ENCODE measurements at regions not wholly inside any gene's neighbourhood (a gene's known extent, or its start where the extent isn't known, plus 50 kb on each side); places are given as distances from the start of the nearest gene placed in this dataset.
"Not testable (repeated sequence)": the region's sequence is repeated elsewhere in the genome, so short reads cannot be mapped to it uniquely, and the experiment has no call there.

DNA sequence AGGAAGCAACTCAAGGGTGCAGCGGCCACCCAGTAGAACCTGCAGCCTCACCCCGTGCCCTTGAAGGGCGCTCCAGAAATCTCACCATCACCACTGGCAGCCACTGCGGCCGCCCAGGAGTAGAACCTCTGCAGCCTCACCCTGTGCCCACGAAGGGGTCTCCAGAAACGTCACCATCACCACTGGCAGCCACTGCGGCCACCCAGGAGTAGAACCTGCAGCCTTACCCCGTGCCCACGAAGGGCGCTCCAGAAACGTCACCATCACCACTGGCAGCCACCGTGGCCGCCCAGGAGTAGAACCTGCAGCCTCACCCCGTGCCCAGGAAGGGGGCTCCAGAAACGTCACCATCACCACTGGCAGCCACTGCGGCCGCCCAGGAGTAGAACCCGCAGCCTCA lies 336.0 kb downstream of the TEX29 start:
- no peak for DNase-seq

DNA sequence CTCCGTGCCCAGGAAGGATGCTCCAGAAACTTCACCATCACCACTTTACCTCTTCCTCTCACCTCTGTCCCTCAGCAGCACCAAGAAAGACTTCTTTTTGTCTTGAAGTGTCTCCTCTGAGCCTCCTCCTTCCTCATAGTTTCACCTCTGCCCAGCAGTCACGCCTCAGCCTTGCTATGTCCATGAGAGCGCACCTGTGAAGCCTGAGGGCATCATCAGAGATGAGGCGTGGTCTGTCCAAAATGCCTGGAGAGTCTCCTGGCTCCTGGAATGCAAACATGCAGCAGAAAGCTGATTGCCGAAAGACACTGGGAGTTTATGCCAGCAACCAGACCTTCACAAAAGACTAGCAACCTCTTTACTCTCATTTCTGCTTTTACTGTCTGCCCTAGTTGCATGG lies 336.6 kb downstream of the TEX29 start:
- DNase-seq = no peak

DNA sequence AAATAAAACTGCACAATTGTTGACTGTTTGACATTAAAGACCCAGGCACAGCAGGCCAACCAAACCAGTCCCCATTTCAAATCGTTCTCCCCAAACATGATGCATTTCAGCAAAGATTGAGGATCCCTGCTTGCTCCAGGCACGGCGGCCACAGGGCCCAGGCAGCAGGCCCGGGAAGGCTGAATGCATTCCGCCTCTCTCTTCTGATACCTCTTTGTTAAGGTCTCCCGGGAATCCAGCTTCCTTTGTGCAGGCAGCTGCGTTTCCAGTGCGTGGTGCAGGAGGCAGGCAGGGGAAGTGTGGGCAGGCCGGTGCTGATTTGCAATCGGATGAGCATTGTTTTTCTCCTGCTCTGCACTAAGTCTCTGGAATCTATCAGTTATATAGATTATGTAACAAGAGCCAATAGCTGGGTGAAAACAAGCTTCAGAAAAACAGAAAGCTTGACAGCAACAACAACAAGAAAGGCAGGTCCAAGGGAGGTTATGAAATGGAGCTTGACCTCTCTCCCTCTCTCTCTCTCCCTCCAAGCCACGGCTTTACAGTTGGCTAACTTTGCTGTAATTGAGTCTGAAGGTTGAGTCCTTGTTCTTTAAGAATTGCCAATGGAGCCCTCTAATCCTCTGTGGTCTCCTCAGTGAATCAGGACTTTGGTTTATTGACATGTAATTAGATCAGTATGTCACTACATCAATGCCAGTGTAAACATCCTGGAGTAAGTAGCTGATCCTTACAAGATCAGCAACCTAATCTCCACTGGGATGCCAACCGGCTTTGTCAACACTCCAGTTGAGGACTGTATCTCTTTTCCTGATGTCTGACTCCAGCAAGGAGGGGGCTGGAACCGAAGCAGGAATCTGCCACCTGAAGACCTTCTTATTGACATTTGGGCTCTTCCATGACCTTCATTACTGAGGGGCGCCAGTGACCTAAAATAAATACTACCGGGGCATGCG lies 338.0 kb downstream of the TEX29 start:
- DNase-seq = no peak

DNA sequence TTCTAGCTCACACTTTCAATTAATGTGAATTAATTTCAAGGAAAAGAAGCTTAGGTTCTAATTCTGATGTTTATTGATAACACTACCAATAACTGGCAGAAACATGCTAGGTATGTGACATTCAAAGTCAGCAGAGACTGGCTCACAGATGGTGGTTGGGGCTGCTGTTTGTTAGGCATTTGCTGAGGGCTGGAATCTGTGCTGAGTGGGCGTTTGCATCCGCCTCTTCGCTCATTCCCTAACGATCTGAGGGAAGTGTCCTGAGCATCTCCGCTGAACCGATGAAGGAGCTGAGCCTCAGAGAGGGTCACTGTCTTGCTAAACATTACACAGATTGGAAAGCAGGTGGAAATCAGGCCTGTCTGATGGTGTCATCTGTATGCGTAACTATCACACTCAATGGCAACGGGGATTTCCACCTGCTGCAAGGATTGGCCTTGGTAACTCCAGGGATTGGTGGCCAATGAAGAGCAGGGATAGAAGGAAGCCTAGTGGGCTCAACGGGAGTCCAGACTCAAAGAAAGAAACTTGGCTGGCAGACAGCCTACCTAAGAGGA lies 338.9 kb downstream of the TEX29 start:
- no peak for DNase-seq

DNA sequence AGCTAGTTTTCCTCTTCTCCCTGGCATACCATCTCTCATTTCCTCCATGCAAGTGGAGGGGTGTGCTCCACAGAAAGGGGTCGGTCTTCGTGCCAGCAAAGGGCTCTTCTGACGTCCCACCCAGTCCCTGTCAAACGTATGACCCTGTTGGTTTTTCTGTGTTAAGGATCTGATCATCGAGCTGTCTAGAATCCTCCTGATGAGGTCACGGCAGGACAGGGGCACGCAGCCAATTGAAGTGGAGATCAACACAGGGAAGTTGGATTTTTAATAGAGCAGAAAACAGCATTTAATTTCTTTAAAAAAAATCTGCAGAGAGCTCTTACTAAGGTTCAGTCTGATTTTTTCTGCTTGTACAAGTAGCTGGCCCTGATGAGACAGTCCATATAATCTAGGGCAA lies 339.4 kb downstream of the TEX29 start:
- DNase-seq = no peak

DNA sequence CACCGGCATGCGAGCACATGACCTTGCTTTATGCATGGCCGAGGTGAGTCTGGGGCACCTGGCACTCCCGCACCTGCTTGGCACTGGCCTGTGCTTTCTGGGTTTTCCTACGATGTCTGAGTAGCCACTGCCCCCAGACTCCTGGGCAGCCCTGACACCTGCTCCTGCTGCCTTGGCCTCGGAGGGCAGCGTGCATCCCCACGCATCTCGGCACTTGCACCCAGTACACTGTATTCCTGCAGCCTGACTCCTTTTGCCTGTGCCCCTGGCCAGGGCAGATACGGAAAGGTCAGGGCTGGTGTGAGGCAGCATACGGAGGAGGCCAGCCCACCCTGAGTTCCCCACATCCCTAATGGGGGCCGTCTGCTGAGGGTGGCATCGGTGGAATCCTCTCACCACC lies 340.6 kb downstream of the TEX29 start:
- DNase-seq = no peak

DNA sequence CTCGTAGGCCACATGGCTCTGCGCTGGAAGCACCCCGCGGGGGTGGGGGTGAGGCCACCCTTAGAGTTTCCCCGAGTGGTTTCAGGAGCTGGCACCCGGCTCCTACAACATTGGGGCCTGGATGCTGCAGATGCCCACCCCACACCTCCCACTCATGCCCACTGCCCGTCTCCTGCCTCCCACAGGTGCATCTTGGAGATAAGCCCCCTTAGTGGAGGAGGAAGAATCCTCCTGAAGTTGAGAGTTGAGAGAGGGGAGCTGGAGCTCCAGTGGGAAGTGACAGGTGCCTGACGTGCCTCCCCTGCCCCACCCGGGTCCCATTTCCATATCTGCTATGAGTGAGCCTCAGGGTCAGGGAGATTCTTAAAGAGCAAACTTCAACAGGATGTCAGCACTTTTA lies 341.3 kb downstream of the TEX29 start:
- DNase-seq = no peak

DNA sequence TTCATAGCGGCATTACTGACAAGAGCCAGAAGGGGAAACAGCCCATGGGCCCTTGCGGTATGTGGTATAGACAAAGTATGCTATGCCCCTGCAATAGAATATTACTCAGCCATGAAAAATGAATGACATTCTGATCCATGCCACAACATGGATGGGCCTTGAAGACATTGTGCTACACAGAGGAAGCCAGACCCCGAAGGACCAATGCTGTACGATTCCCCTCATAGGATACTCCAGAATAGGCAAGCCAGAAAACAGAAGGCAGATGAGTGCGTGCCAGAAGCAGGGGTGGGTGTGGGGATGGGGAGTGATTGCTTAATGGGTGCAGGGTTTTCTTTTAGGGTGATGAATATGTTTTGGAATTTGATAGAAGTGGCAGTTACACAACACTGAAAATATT lies 342.0 kb downstream of the TEX29 start:
- no peak for DNase-seq

DNA sequence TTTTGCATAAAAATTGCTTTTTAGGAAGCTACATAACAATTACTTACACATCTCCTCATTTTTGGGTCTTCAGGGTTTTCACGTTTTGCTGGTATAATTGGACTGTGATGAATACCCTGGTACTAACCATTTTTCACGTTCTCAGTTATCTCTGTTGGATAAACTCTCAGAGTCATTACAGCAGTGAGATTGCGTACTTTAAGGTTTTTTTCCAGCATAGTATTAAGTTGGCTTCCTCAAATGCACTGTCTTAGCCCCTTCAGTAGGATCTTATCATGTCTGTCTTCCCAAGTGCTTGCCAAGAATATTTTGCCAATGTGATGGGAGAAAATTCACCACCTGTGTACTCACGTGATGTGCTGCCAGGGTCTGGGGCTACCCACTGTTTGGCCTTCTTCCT lies 342.5 kb downstream of the TEX29 start:
- DNase-seq = no peak

DNA sequence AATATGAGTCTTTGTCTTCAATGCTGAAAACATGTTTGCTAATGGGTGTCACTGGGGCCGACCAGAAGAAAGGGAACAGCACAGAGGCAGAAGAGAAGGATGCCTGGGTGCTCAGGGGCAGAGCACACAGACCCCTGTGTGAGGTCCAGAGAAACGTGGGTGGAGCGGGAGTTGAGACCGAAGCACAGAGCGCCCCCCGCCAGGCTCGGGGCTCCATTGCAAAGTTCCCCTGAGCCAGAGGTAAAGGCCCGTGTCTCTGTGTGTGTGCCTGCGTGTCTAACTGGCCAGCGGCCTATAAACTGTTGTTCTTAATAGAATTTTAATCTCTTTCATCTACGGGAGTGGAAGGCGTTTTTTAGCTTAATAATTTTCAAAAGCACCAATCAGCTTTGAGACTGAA lies 343.1 kb downstream of the TEX29 start:
- DNase-seq = no peak

DNA sequence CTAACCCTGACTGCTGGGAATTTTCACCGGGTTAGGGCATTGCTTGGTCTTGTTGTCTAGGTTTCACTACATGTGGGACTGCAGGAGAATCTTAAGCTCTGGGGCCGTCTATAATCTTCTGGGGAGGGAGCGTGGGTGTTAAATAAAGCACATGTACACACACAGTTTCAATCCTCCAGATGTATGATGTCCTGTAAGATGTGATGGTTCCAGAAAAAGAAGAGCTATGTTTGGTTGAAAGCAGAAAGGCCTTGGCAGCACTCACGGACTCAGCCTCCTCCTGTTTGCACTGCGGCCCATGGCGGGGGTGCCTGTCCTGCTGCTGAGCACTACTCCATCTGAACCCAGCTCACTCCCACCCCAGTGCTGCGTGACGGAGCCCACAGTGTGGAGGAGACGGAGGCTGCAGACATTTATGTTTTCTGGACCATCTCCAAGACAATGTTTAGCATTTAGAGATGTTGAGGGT lies 343.5 kb downstream of the TEX29 start:
- DNase-seq = no peak

DNA sequence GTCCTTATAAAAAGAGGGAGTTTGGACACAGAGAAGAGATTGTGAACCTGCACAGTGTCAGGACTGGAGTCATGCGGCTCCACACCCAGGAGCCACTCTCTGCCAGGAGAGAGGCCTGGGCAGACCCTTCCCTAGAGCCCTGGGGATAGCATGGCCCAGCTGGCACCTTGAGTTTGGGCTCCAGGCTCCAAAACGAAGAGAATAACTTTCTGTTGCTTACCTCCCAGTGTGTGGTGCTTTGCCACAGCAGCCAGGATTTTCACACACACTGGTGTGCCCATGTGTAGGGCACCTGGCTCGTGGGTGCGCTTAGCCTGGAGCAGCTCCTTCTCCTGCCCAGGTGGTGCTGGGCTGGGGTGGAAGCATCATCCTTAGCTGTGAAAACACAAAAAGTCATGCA lies 344.3 kb downstream of the TEX29 start:
- DNase-seq = no peak

DNA sequence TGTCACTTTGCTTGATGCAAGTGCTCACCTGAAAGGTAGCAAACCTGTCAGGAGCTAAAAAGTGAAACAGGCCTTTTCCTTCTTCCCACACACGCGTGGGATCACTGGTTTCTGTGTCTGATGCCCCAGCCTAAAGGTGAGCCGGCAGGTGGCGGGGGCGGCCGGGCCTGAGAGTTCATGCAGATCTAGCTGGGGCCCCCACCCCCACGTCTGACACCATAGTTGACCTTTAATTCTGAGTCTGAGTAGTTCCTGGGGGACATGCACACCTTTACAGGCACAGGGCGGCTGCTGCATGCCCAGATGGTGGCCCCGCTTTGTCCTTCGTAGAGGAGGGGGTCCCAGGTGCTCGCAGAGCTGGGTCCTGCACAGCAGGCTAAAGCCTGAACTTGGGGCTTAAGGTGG lies 345.3 kb downstream of the TEX29 start:
- DNase-seq = no peak

DNA sequence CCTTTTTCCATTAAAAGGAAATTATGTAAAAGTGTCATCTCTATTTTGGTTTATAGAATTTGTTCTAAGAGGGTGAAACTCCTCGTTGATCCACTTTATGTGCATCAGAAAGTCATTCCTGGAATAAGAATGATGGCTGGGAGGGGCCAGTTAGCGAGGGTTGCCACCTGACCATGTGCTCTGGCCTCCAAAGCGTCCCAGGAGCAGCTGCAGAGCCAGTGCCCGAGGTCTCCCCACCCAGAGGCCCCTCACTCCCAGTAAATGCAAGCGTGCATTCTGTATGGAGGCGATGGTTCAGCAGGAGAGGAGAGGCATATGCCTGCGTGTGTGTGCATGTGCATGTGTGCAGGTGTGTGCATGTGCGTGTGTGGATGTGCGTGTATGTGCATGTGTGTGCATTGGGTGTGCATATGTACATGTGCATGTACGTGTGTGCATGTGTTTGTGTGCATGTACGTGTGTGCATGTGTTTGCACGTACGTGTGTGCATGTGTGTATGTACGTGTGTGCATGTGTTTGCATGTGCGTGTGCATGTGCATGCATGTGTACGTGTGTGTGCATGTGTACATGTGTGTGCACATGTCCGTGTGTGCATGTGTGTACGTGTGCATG lies 345.8 kb downstream of the TEX29 start:
- DNase-seq = no peak

DNA sequence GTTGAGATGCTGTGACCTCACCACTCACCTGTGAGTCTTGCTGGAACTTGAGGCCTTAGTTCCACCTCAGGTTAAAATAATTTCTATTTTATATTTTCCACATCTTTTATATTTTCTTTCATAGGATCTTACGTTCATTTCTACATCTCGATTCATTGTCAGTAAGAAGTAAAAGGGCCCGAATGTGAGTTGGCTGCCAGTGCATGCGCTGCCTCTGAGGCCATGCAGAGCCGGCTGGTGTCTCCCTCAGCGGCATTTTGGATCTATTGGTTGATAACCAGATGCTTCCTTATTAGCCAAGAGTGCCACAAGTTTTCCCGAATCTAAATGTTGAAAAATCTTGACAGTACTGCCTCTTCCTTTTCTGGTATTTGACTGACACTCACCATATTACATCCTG lies 347.3 kb downstream of the TEX29 start:
- no peak for DNase-seq

DNA sequence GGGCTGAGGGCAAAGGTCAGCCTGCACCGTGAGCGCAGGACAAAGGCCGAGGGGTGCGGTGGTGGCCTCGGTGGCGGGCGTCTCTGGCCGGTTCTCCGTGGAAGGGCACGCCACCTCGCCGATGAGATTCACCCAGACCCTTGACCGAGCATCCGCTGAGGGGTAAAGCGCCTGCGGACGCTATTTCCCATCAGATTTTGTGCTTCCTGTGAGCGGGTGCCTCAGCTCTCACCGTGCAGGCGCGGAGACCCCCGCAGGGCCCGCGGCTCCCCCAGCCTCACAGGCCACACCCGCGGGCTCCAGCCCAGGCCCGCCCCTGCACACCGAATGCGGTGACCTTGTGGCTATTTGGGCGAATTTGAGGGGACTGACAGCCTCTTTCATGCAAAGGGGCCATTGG lies 348.0 kb downstream of the TEX29 start:
- DNase-seq = no peak

DNA sequence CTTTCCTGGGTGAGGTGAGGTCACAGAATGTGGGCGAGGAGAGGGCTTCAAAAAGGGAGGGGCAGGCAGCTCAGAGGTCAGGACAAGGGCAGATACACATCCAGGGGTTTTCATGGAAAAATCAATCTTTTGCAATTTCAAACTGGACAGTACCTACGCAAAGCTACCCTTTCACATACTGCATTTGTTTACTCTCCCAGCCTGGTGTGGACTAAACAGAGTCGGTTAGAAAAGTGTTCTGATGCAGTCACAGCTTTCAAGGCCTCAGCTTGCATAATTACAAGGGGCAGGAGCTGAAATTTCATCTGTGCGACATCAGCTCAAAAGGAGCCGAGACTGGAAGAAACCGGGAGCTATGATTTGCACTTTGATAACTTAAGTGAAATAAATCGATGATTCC lies 351.8 kb downstream of the TEX29 start:
- DNase-seq = not testable (repeated sequence)

DNA sequence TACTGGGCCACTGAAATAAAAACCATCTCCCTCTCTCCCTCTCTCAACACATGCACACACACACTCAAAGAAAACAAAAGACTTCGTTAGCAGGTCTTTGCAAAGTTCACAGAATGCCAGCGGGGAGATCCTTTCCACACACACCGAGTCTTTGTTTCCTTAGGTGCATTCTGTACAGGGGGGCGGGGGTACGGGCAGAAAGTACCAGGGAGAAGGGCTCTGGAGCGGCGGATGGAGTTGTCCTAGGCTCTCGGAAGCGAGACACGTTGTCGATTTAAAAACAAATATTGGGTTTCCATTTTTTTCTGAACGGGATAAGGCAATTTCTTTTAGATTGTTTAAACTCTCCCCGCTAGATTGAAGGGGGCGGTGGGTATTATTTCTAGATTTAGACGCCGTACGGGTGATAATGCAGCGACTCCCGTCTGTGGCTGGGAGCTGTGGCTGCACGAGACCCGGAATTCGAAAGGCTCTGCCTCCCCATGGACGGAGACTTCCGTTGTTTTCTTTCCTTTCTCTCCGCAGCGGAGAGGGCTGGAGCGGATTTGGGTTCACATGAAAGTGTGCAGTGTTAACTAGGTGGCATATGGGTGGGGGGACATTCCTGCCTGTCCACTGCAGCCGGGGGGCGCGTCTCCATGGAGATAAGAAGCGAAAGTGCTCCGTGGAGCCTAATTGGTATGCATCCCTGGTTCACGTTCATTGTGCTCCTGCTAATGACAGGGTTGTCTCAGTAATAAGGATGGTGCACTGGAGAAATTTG lies 357.9 kb downstream of the TEX29 start:
- DNase-seq = not testable (repeated sequence)

DNA sequence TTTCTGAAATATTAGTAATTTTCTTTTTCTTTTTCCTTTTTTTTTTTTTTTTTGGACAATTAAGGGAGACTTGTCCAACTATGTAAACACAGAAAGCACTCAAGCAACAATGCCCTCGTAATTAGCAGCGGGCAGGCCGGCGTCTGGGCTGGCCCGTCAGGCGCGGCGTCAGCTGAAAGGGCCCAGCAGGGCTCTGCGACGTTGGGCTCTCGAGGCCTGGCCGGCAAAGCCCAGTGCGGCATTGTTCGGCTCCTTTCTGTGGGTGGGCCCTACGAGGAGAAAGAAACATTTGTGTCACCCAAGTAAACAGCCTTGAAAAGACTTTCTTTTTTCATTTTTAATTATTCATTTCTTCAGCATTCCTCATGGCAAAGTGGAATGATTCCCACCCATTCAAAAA lies 359.2 kb downstream of the TEX29 start:
- DNase-seq = not testable (repeated sequence)

DNA sequence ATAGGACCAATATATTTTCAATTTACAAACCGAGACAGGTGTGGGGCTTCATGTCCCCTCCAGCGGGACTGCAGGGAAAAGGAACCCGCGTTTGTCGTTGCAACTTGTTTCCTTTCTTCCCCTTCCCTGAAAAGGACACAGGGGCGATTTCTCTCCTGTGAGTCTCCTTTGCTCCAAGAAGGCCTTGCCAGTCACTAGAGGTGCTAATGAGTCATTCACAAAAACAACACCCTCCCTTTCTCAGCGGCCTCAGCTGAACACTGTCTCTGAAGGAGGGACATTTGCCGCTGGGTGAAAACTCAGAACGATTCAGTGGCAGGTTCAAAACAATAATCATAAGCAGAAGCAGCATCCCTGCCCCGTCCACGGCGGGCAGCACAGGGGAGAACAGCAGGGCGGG lies 359.7 kb downstream of the TEX29 start:
- DNase-seq = not testable (repeated sequence)

DNA sequence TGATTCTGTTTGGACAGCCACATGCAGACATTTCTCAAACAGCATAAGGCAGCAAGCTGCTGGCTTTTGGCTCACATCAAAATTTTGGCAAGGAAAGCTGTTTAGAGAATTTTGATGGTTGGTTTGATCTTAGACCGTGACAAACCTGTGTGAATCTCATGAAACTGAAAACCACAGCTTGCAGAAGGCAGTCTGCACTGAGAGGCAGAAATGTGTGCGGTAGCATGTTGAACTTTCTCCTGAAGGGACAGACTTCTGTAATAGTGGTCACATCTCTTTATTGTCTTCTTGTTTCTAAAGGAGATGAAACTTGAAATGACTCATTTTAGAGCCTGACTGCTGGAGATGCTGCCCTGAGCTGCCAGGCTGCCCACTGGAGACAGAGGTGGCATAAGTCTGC lies 371.6 kb downstream of the TEX29 start:
- DNase-seq = not testable (repeated sequence)

DNA sequence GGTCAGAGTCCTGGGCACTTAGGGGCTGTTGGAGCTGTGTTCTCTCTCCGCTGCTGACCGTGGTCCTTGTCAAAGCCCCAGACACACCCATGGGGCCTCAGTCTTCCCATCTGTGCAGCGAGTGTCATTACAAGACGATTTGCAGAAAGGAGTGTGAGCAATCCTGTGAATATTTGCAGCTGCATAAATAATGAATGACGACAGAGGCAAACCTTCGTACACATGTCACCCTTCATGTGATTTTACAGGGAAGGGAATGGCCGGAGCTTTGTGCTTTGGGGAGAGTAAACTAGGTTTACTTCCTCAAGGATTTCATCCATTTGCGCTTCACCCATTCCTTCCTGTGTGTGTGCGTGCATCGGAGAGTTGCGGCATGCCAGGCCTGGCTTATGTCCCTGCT lies 370.8 kb upstream of the SOX1 start:
- DNase-seq = not testable (repeated sequence)

DNA sequence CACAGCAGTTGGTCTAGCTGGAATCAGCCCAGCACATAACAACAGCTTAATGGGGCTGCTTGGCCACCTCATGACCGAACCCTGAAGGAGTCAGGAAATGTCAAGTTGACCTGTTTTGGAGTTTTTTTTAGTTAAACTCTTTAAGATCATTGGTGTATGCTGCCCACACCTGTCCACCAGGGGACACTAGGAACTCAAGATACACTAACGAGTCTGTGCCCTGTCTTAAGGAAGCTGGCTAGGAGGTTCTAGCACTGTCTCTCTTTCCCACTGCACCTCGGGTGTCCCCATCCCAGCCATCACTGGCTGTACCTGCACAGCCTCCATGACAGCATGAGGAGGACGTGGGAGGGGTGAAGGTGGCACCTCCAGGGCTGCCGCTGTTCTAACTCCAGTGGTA lies 364.9 kb upstream of the SOX1 start:
- DNase-seq = not testable (repeated sequence)
